H9 (cell line): ENCODE measurements at regions not wholly inside any gene's neighbourhood (a gene's known extent, or its start where the extent isn't known, plus 50 kb on each side); places are given as distances from the start of the nearest gene placed in this dataset.

ENCODE experiments used
- DNase-seq: peaks from one replicate; pipeline ENCODE4 v3.0.0-alpha.2; 2017
- H2AFZ ChIP-seq: one replicate; pipeline ENCODE4 v1.6.1; 2013; ENCODE audit warnings: mild to moderate bottlenecking, low read length, control low read depth, moderate library complexity
- H2AK5ac ChIP-seq: 2 replicates; pipeline ENCODE4 v1.6.1; 2013; ENCODE audit warnings: low read length, control low read depth, mixed read lengths; ENCODE audit not compliant: insufficient read length
- H2BK120ac ChIP-seq: one replicate; pipeline ENCODE4 v1.6.1; 2013; ENCODE audit warnings: low read depth, mild to moderate bottlenecking, low read length, control low read depth, inconsistent platforms; ENCODE audit not compliant: poor library complexity, severe bottlenecking
- H2BK12ac ChIP-seq: 2 replicates; pipeline ENCODE4 v1.6.1; 2013; ENCODE audit warnings: low read length, control low read depth, mixed read lengths, low read depth; ENCODE audit not compliant: insufficient read length
- H2BK15ac ChIP-seq: 2 replicates; pipeline ENCODE4 v1.6.1; 2013; ENCODE audit warnings: low read depth, low read length, control low read depth
- H2BK20ac ChIP-seq: one replicate; pipeline ENCODE4 v1.6.1; 2013; ENCODE audit warnings: low read depth, mild to moderate bottlenecking, low read length, control low read depth, inconsistent platforms; ENCODE audit not compliant: poor library complexity, severe bottlenecking
- H2BK5ac ChIP-seq: 2 replicates; pipeline ENCODE4 v1.6.1; 2013; ENCODE audit warnings: low read length, control low read depth, mixed read lengths; ENCODE audit not compliant: insufficient read length
- H3K14ac ChIP-seq: 2 replicates; pipeline ENCODE4 v1.6.1; 2013; ENCODE audit warnings: low read length, control low read depth; ENCODE audit not compliant: insufficient read depth
- H3K18ac ChIP-seq: 2 replicates; pipeline ENCODE4 v1.6.1; 2013; ENCODE audit warnings: low read depth, mild to moderate bottlenecking, mixed read lengths, low read length, control low read depth; ENCODE audit not compliant: insufficient read length
- H3K23ac ChIP-seq: 2 replicates; pipeline ENCODE4 v1.6.1; 2013; ENCODE audit warnings: low read length, control low read depth, mixed read lengths, low read depth; ENCODE audit not compliant: insufficient read length
- H3K23me2 ChIP-seq: 2 replicates; pipeline ENCODE4 v1.6.1; 2013; ENCODE audit warnings: low read depth, mild to moderate bottlenecking, mixed read lengths, low read length, control low read depth; ENCODE audit not compliant: insufficient read length, poor library complexity, severe bottlenecking
- H3K27ac ChIP-seq: 2 replicates; pipeline ENCODE4 v1.5.1; 2013; ENCODE audit warnings: low read length, control low read depth, mixed read lengths, low read depth; ENCODE audit not compliant: insufficient read length
- H3K27me3 ChIP-seq: 2 replicates; pipeline ENCODE4 v1.6.1; 2013; ENCODE audit warnings: low read length, control low read depth, inconsistent platforms; ENCODE audit not compliant: insufficient read depth
- H3K4ac ChIP-seq: 2 replicates; pipeline ENCODE4 v1.6.1; 2013; ENCODE audit warnings: low read depth, mild to moderate bottlenecking, control low read depth, inconsistent platforms, low read length, moderate library complexity
- H3K4me1 ChIP-seq: 2 replicates; pipeline ENCODE4 v1.6.1; 2013; ENCODE audit warnings: low read length, control low read depth, inconsistent platforms; ENCODE audit not compliant: insufficient read depth
- H3K4me2 ChIP-seq: 2 replicates; pipeline ENCODE4 v1.6.1; 2013; ENCODE audit warnings: low read length, control low read depth, mixed read lengths; ENCODE audit not compliant: insufficient read length, insufficient read depth
- H3K56ac ChIP-seq: 2 replicates; pipeline ENCODE4 v1.6.1; 2013; ENCODE audit warnings: low read depth, mild to moderate bottlenecking, mixed read lengths, low read length, control low read depth; ENCODE audit not compliant: insufficient read length
- H3K79me1 ChIP-seq: 2 replicates; pipeline ENCODE4 v1.6.1; 2013; ENCODE audit warnings: low read depth, mild to moderate bottlenecking, moderate library complexity, low read length, control low read depth, inconsistent platforms; ENCODE audit not compliant: insufficient read depth, poor library complexity, severe bottlenecking
- H3K79me2 ChIP-seq: 2 replicates; pipeline ENCODE4 v1.6.1; 2013; ENCODE audit warnings: low read length, control low read depth, inconsistent platforms; ENCODE audit not compliant: insufficient read depth
- H3K9ac ChIP-seq: 2 replicates; pipeline ENCODE4 v1.6.1; 2013; ENCODE audit warnings: low read length, control low read depth, mixed read lengths; ENCODE audit not compliant: insufficient read length; ENCODE audit errors: extremely low read depth
- H3K9me3 ChIP-seq: one replicate; pipeline ENCODE4 v1.6.1; 2013; ENCODE audit warnings: low read depth, low read length, inconsistent platforms; ENCODE audit not compliant: control insufficient read depth
- H3T11ph ChIP-seq: one replicate; pipeline ENCODE4 v1.6.1; 2013; ENCODE audit warnings: mild to moderate bottlenecking, low read length, control low read depth, inconsistent platforms
- H4K20me1 ChIP-seq: one replicate; pipeline ENCODE4 v1.6.1; 2013; ENCODE audit not compliant: control insufficient read depth, insufficient read length, insufficient read depth
- H4K5ac ChIP-seq: 2 replicates; pipeline ENCODE4 v1.6.1; 2013; ENCODE audit warnings: low read depth, mild to moderate bottlenecking, mixed read lengths, low read length, control low read depth; ENCODE audit not compliant: insufficient read length
- H4K8ac ChIP-seq: replicated peaks from 2 replicates; pipeline ENCODE4 v1.6.1; 2013; ENCODE audit warnings: low read length, control low read depth, mixed read lengths, low read depth; ENCODE audit not compliant: insufficient read length
- H4K91ac ChIP-seq: 2 replicates; pipeline ENCODE4 v1.6.1; 2013; ENCODE audit warnings: low read depth, mild to moderate bottlenecking, moderate library complexity, mixed read lengths, low read length, control low read depth; ENCODE audit not compliant: insufficient read length
- H3K27ac Mint-ChIP-seq, 3 experiments: 2 replicates in 2 of 3; 3 replicates in 1 of 3; pipeline ENCODE4 v1.8.0; 2020 to 2021; ENCODE audit warnings: mixed read lengths in 3 of 3, mild to moderate bottlenecking in 1 of 3, moderate library complexity in 1 of 3
- H3K27me3 Mint-ChIP-seq: 2 replicates; pipeline ENCODE4 v1.8.0; 2021; ENCODE audit warnings: low read depth, mild to moderate bottlenecking, moderate library complexity, mixed read lengths
- H3K36me3 Mint-ChIP-seq, 3 experiments: 2 replicates in 2 of 3; 3 replicates in 1 of 3; pipeline ENCODE4 v1.8.0; 2020 to 2021; ENCODE audit warnings: low read depth in 3 of 3, mixed read lengths in 3 of 3; ENCODE audit not compliant: insufficient read depth in 1 of 3
- H3K4me1 Mint-ChIP-seq, 2 experiments: 2 replicates each; pipeline ENCODE4 v1.8.0; 2020; ENCODE audit warnings: mixed read lengths in 2 of 2
- H3K4me3 Mint-ChIP-seq, 2 experiments: 2 replicates in 1 of 2; 3 replicates in 1 of 2; pipeline ENCODE4 v1.8.0; 2020 to 2021; ENCODE audit warnings: mild to moderate bottlenecking in 2 of 2, mixed read lengths in 2 of 2, moderate library complexity in 1 of 2
- H3K9me3 Mint-ChIP-seq, 2 experiments: 2 replicates in 1 of 2; 3 replicates in 1 of 2; pipeline ENCODE4 v1.8.0; 2020; ENCODE audit warnings: mild to moderate bottlenecking in 2 of 2, mixed read lengths in 2 of 2, moderate library complexity in 1 of 2
- CTCF ChIP-seq: fragments of 200-600 bp; sonication (generic); conservative IDR thresholded peaks from 3 replicates; pipeline ENCODE4 v1.8.0; 2021; ENCODE audit warnings: antibody characterized with exemption, mild to moderate bottlenecking
- WGBS: extraction: QIAGEN DNeasy Blood & Tissue Kit; methylation state at CpG from one replicate; pipeline ENCODE4 v1.1.7; 2013; ENCODE audit warnings: missing lambda C conversion rate, low lambda C conversion rate, mixed read lengths; ENCODE audit not compliant: insufficient read length; ENCODE audit errors: extremely low coverage; 5-methylcytosine and 5-hydroxymethylcytosine counted together

GRCh38 chr14:98901511-98902205, 370.3 kb downstream of the BCL11B start:
- H3K79me2 ChIP-seq: no peaks in the 10 kb centered on the region
- H3K9ac ChIP-seq: no peak overlapping the region
- H3K27ac ChIP-seq: no peak overlapping the region
- H2BK20ac ChIP-seq: no peak overlapping the region
- no peak overlapping the region for H3K4me3 Mint-ChIP-seq
- H3K18ac ChIP-seq: no peak overlapping the region
- peaks cover 0 to 4% (median 0%) of the 10 kb centered on the region in 3 experiments; a peak in 3 of 7 replicates for H3K36me3 Mint-ChIP-seq
- H2AK5ac ChIP-seq: no peak overlapping the region
- H3K23me2 ChIP-seq: no peaks in the 10 kb centered on the region
- H3K27me3 ChIP-seq: no peaks in the 10 kb centered on the region
- no peaks in the 10 kb centered on the region for H3K79me1 ChIP-seq
- no peak overlapping the region for H2BK5ac ChIP-seq
- WGBS: no CpG with 5 or more reads among the region's 16 CpGs
- H3T11ph ChIP-seq: no peak overlapping the region
- no peak overlapping the region for H3K4ac ChIP-seq
- H3K14ac ChIP-seq: no peak overlapping the region
- peaks cover 26% of the 10 kb centered on the region for H3K27me3 Mint-ChIP-seq
- H2BK120ac ChIP-seq: no peak overlapping the region
- H3K23ac ChIP-seq: no peak overlapping the region
- no peak overlapping the region for H2AFZ ChIP-seq
- no peak overlapping the region for H2BK15ac ChIP-seq
- H3K27ac Mint-ChIP-seq: no peak overlapping the region; a peak in 1 of 7 replicates
- H3K9me3 Mint-ChIP-seq: peaks cover 5 to 9% of the 10 kb centered on the region in 2 experiments; a peak in 4 of 5 replicates
- DNase-seq: no peak
- no peak overlapping the region for H3K56ac ChIP-seq
- TF ChIP-seq CTCF: no peak
- no peaks in the 10 kb centered on the region for H3K9me3 ChIP-seq
- H3K4me1 Mint-ChIP-seq: peaks cover 25 to 27% of the 10 kb centered on the region in 2 experiments
- H4K5ac ChIP-seq: no peak overlapping the region
- no peak overlapping the region for H3K4me2 ChIP-seq
- no peak overlapping the region for H2BK12ac ChIP-seq
- no peak overlapping the region for H4K91ac ChIP-seq
- no peak overlapping the region for H4K8ac ChIP-seq
- no peaks in the 10 kb centered on the region for H4K20me1 ChIP-seq
- H3K4me1 ChIP-seq: no peaks in the 10 kb centered on the region
